C1 segment of cervical spinal cord (tissue), 14 donors: ENCODE measurements at regions not wholly inside any gene's neighbourhood (a gene's known extent, or its start where the extent isn't known, plus 50 kb on each side); places are given as distances from the start of the nearest gene placed in this dataset.

Experiments
- DNase-seq, 14 donors: peaks; one replicate each; lab custom pipeline; 2025; lab: John Stamatoyannopoulos, UW

DNA sequence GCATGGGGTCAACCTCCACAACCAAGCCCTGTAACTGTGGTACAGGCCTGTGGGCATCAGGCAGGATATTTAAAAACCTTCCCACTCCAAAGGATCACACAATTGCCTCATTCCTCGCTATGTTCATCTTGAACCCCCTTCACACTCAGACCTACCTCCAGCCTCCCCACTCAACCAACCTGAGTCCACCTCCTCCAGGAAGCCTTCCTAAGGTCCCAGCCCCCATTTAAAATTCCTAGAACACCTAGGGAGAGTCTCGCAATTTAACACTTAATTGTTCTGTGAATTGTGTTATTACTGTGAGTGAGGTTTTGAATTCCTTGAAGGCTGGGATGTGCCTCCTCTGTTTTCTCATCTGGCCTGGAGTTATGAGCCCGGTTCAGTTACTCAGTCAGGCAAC, 93.1 kb upstream of the SMNDC1 start:
- DNase-seq, result no peak

DNA sequence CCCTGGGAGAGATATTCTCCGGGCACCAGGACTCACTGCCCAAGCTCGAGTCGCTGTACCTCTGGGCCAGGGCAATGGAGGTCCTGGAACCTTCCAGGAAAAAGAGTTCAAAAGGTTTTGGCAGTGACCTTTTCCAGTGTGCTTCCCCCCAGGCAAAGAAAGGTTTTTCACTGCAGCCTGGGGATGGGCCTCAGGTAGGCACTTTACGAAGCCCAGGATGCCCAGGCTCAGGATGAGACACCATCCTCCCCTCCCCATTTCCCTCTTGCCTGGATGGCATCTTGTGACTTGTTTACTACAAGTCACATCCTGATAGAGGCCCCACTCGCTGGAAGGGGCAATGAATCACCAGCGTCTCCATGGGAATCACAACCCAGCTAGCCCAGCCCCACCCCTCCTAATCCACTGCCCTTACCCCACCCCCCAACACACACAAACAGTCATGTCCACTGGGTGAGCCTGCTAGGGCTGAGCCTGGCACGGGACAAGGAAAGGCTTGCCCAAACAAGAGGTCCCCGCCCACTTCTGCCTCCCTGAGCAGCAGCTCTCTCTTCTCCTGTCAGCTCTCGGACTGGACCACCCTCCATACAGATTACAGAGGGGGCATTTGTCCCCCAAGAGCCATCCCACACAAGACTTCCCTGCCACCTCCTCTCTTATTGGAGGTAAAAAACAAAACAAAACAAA, 93.8 kb upstream of the SMNDC1 start:
- DNase-seq, result no peak

DNA sequence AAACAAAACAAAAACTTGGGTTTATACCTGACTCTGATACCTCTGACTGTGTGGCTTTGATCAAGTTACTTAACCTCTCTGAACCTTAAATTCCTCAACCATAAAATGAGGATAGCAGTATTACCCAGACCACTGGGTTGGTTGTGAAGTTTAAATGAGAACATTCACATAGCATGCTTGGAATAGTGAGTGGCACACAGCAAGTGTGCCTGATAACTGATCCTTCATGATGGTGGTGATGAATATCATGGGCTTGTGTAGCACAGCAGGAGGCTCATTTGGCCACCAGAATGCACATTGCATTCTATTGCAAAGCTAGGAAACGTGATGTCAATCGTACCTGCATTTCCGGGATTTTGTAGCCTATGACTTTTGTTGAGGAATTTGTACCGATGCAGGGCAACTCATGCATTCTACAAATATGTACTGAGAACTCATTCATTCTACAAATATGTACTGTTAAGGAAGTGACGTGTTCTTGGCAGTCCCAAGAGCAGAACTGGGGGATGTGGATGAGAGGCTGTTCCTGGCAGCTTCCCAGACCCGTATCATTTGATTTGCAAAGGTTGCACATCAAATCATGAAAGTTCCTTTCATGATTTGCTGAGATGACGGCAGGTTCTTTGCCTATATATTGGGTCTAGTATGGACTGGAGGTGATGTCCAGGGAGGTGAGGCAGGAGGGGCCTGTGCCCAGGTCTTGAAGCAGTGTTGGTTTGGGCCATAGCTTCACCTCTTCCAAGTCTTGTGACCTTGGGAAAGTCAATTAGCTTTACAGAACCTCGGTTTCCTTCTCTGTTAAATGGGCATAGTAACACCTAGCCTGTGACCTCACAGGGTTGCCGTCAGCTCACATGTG, 94.6 kb upstream of the SMNDC1 start:
- DNase-seq, result no peak

DNA sequence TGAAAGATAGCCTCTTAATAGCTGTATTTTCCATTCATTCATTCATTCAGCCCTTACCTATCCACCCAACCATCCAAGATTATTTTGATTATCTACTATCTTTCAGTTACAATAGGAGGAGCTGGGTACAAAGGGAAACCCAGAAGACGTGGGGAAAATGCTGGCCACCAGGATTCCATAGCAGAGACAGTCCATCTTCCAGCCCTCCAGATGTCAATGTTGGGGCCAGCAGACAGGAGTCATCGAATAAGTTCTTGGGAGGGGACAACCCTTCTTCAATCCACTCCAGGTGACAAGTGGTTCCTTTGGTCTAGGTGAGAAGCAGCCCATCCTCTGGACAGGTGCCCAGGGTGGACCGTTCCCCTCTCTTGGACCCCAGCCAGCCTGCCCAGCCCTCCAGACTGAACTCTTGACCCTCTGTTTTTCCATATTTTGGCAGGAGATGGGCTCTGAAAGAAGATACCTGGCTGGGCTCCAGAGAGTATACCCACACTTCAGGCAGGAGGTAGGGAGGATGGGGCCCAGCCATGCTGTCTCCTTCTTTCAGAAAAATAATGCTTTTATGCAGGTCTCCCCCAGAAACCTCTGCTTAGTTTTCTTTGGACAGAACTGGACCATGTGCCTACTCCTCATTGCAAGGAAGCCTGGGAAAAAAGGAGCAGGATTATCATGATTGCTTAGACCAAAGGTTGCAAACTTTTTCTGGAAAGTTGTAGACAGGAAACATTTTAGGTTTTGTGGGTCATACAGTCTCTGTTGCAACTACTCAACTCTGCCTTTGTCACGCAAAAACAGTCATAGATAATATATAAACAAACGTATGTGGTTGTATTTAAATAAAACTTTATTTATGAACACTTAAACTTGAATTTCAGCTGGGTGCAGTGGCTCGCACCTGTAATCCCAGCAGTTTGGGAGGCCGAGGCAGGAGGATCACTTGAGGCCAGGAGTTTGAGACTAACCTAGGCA, 95.5 kb upstream of the SMNDC1 start:
- DNase-seq, result no peak

DNA sequence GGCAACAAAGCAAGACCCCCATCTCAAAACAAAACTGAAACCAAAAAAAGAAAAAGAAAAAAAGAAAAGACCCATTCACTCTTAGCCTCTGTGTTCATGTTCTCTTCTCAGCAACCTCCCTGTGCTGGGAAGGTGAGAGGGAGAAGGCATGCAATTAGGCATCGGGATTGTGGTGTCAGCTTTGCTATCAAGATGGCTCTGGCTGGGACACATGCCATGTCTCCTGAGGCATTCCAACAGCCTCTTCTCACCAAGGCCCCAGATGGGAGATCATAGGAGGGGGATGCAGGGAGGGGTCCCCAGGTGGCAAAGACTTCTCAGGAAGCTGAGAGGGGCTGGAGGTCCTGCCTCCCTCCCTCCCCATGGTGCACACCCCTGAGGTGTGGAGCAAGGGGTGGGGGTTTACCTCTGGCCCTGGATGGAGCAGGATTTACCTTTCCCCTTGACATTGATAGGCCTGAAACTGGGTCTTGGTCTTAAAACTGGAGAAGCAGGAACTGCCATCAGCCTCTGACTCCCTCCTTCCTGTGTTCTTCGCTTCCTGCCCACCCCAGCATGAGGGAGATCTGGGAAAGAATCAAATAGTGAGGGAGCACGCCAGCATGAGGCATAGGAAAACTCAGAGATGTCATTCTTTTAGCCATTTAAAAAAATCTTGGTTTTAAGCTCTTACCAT, 96.2 kb upstream of the DUSP5 start:
- no peak for DNase-seq

DNA sequence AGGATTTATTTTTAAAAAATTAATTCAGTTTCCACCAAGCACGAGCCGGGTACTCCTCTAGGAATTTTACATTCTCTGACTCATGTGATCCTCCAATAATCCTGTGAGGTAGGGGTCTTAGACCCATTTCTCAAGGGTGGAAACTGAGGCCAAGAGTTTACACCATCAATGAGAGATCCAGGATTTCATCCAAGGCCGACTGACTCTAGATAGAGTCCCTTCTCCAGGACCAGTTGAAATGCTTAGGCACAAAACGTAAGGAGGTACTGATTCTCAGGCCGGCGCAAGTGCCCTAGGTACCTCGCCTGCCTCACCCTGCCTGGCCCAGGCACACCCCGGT, 95.7 kb upstream of the DUSP5 start:
- DNase-seq, result no peak

DNA sequence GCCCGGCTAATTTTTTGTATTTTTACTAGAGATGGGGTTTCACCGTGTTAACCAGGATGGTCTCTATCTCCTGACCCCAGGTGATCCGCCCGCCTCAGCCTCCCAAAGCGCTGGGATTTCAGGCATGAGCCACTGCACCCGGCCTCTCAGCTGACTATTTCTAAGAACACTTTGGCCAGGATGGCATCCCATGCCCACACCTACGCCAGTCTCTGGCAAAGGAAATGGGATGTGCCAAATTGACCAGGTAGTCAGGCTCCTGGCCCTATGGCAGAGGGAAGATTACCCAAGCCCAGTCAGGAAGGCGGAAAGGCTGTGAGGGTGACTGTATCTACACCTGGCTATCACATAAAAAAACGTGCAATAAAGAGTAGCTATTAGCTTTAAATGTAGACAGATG, 94.1 kb upstream of the DUSP5 start:
- DNase-seq, result peak in 1 of 14 donors; percentile 48

DNA sequence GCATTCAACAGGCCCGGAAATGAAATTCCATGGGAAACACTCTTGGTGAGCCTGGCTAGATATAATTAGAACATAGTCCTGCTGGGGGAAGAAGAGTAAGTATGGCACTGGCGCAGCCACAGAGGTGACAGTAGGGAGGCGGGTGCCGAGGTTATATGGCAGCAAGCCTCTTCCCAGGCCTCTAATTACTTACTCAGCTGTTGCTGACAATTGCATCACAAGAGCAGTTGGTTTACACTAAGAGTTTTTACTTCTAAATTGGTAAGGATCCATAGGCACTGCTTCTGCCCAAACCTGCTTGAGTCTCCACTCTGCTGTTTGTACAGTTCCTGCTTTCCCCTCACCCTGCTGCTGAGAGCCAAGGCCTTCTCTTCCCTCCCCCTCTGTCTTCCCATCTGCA, 93.3 kb upstream of the DUSP5 start:
- peak in 2 of 14 donors; percentile 45 to 92 for DNase-seq

DNA sequence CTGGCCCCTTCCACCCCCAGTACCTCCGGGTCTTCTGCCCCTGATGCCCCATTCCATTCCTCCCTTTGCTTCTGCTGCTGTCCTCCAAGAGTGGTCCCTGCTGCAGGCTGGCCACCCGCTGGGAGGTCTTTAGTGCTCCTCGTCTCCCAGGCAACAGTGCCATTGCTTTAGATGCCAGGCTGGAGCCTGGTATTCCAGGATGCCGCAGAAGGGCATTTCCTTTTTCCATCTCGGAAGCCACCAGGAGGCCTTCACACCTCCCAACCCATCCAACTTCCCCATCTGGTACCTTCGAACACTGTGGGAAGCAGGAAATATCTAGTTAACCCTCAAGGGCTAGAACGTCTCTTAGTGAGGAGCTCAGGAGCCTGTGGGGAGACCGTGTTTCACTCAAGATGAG, 92.9 kb upstream of the DUSP5 start:
- peak in 3 of 14 donors; percentile 12 to 95 (median 45) for DNase-seq

DNA sequence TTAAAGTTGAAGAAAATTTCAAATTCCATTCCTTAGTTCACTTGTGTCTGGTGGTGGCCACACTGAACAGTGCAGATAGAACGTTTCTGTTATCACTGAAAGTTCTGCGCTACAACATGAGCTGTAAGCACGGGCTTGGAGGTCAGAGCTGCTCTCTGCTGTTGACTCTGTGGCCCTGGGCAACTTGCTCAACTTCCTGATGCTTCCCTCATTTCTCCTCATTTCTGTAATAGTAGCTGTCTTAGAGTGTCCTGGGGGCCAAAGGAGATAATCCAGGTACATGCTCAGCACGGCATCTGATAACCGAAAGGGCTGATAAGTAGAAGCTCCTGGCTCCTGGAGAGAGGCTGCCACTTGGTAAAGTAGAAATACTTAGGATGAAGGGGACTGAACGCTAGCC, 92.3 kb upstream of the DUSP5 start:
- no peak for DNase-seq

DNA sequence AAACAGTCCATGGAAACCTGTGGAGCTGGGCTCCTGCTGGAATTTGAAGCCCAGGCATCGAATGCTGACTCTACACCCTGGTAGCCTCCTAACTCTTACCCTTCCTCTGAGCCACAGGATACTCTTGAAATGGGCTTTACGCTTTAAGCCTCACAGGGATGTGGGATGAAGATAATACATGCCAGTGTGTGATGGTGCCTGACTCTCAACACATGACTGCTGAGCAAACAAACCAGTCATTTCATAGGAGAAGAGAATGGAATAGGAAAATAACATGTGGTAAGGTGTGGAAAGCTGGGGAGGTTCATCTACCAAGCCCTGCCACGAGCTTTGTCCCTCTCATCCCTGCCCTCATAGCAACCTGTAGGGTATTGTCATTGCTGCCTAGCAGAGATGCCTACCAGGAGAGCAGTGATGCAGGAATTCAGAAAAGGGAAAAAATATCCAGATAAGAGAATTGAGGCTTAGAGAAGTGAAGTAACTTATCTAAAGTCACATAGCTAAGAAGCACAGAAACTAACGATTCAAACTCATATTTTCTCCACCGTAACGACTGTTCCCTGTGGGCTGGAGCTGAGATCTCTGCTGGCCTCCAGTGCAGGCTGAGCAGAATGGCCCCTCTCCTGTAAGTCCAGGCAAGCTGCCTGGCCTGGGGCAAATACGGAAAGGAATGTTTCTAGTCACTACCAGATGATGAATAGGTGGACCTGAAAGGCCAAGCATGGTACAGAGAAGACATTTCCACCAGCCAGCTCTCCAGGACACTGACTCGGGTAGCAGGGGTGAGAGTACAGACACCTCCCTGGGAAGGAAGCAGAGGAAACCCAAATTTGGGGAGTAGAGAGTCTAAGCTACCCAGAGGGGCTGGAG, 90.2 kb upstream of the DUSP5 start:
- no peak for DNase-seq

DNA sequence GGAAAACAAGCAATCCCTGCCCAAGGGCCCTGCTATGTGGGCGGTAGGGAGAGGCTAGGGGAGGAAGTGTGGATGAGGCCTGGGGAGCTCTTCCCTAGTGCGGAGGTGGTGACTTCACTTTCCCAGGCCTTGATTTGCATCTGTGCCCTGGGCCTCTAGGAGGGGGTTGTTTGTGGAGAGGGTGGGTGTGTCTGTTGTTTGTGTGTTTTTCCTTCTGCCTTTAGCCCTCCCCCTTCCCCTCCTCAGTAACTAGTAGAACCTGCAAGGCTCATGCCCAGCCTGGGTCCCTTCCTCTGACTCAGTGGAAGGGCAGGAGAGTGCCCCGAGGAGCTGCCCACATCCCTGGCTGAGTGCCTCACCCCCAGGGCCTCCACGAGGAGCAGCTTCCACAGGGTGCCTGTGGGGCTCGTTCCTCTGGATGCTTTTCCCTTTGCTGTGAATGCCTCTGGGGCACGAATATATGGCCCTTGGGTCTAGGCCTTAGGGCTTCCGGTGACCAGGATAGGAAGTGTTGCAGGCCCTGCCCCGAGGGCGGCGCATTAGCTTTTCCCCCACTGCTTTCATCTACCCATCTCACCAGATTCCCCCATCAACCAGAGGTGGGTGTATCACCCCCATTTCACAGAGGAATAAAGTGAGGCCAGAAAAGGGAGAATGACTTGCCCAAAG, 89.4 kb upstream of the DUSP5 start:
- DNase-seq, result no peak

DNA sequence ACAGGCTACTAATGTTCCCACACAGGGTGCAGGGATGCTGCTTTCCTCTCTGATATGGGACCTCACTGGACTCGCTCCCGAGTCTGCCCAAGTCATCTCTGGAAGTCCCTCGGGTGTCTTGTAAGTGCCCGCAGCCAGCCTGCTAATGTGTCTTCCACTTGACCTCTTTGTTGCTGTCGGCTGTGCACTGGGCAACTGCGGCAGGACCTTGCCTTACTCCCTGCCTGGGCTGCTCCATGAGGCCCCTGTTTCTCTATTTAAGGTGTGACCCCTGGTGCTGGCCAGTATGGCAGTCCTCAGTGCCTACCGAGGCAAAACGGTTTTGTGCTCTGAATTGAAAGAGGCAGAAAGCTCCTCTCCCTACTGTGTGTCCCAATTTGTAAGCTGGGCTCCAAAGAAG, 88.8 kb upstream of the DUSP5 start:
- DNase-seq, result no peak

DNA sequence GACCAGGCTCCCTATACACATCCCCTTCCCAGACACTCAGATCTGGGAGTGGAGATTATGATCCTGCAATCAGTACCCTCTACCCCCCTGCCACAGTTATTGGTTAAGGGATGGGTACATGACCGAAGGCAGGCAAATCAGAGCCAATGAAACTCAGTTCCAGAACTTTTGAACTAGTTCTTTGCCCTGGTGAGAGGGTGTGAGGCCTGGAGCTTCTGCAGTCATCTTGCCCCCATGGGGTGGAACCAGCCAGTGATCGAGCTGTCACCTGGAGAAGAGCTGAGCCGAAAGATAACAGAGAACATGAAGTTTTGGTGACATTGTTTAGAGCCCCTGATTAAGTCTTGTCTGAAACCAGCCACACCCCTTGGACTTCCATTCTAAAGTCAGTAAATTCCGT, 88.2 kb upstream of the DUSP5 start:
- no peak for DNase-seq

DNA sequence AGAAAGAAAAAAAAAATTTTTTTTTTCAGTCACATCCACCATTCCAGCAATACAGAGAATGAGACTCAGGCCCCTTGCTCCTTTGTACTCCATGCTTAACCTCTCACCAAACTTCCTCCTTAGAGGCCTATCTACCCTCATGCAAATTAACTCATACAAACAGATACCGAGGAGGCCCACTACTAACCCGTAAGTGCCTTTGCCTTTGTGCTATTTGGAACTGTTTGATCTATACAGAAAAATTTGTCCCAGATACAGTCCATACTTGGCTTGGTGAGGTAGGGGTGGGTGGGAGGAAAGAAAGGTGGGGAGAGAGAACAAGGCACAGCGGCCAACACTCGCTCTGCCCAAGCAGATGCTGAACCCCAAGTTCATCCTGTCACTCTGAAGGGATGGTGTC, 87.8 kb upstream of the DUSP5 start:
- DNase-seq, result no peak

DNA sequence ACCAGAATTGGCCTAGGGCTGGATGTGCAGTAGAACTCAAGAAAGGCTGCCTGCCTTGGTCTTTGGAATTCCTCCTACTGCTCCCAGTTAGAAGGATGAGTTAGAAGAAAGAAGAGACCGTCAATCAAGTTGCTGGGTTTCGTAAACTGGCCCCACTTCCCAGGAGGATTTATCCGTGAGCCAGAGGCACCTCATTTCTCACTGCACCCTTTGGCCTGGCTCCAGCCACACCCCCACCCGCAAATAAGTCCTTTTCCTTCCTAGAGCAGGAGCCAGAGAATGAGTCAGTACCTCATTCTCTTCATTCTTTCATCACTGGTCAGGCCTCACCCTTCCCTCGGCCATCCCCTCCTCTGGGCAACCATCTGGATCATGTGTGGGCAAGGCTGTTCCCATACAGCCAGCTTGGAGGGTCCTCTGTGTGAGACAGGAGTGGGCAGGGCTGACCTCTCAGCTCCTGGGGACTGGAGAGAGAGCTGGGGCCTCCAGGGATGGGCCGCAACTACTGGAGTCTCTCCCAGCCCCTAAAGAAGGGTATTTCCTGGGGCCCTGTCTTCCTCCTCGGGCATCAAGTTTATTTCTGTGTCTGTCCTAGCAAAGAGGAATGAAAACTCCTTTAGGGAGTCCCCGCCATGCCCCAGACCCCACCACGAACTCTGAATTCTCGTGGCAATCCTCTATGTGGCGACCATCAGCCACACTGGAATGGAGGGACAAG, 87.2 kb upstream of the DUSP5 start:
- no peak for DNase-seq

DNA sequence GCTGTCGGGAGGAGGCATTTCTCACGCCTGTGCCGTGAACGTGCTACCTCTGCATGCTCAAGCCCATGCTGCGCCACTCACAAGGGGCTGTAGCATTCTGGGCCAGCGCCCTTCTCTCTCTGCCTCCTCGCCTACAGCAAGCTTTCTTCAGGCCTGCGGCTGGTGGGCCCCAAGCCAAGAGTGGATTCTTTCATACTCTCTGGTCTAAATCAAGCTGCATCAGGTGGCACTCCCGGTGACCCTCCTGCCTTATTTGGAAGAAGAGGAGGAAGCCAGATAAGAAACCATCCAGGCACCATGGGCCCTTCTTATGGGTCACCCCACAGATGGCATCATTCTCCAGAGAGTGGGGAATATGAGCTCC, 86.7 kb upstream of the DUSP5 start:
- DNase-seq, result peak in 1 of 14 donors; percentile 20

DNA sequence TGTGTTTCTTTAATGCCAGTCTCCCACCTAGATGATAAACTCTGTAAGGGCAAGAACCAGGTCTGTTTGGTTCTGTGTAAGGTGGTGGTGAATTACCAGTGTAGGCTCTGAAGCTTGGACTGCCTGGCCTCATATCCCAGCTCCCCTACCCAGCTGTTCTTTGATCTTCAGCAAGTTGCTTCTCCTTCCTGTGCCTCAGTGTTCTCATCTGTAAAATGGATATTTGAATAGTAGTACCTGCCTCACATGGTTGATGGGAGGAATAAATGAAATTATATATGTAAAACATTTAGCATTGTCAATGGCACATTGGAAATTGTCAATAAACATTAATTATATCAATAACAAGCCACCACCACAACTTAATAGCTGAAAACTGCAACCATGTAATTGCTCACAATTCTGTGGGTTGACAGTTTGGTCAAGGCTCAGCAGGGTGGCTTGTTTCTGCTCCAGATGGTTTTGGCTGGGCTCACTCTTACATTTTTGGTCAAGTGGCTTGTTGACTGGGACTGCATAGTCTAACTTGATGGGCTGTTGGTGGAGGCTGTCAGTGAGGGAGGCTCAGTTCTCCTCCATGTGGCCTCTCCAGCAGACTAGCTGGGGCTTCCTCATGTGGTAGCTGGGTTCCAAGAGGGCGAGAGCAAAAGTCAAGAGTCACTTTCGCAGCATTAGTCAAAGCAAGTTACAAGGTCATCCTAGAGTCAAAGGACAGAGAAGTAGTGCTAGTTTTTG, 84.5 kb upstream of the DUSP5 start:
- DNase-seq, result peak in 1 of 14 donors; percentile 22
